Activated T-helper 1 cell treated with anti-CD3 and anti-CD28 coated beads, Interleukin-12 subunit alpha, Interleukin-12 subunit beta, Interleukin-2, Interleukin-4 antibody, amounts not matched to agents 30 ng/mL and 10 ng/mL and 1 ng/mL, durations not matched to agents 14 hours and 24 hours and 36 hours (primary cell): ENCODE measurements at regions not wholly inside any gene's neighbourhood (a gene's known extent, or its start where the extent isn't known, plus 50 kb on each side); places are given as distances from the start of the nearest gene placed in this dataset.
"Not testable (repeated sequence)": the region's sequence is repeated elsewhere in the genome, so short reads cannot be mapped to it uniquely, and the experiment has no call there.

Source experiments
- DNase-seq: peaks from one replicate; pipeline ENCODE4 v3.0.0; 2021; ENCODE audit warnings: low spot score
- H3K27ac Mint-ChIP-seq: one replicate; pipeline ENCODE4 v1.8.0; 2021; ENCODE audit warnings: mild to moderate bottlenecking, mixed read lengths
- H3K27me3 Mint-ChIP-seq: one replicate; pipeline ENCODE4 v1.8.0; 2022; ENCODE audit warnings: mild to moderate bottlenecking, moderate library complexity, mixed read lengths; ENCODE audit not compliant: insufficient read depth
- H3K36me3 Mint-ChIP-seq: one replicate; pipeline ENCODE4 v1.8.0; 2021; ENCODE audit warnings: low read depth, mixed read lengths
- H3K4me1 Mint-ChIP-seq: one replicate; pipeline ENCODE4 v1.8.0; 2021; ENCODE audit warnings: low read depth, mixed read lengths
- H3K4me3 Mint-ChIP-seq: one replicate; pipeline ENCODE4 v1.8.0; 2021; ENCODE audit warnings: mild to moderate bottlenecking, moderate library complexity, mixed read lengths
- H3K9me3 Mint-ChIP-seq: one replicate; pipeline ENCODE4 v1.8.0; 2021; ENCODE audit warnings: mixed read lengths
- intact Hi-C: fragments of 100-400 bp; cut with micrococcal nuclease; formaldehyde crosslinking; loops from one replicate; pipeline ENCODE4 v1.15.1; 2024

- intact Hi-C loops: no loop called here
- Mint-ChIP-seq H3K27ac (no peak overlapping the region), H3K4me3 (no peak overlapping the region), H3K36me3 (no peaks in the 10 kb centered on the region), H3K4me1 (no peaks in the 10 kb centered on the region), H3K27me3 (peaks cover 8% of the 10 kb centered on the region), H3K9me3 (no peaks in the 10 kb centered on the region)
- DNase-seq: no peak
Observed at GRCh38 chr12:46959502-46959901, 119.9 kb upstream of the PCED1B start.

- H3K27me3 Mint-ChIP-seq: peaks cover 6% of the 10 kb centered on the region
- intact Hi-C loops: no loop called here
- no peak overlapping the region for H3K4me3 Mint-ChIP-seq
- H3K4me1 Mint-ChIP-seq: no peaks in the 10 kb centered on the region
- no peaks in the 10 kb centered on the region for H3K36me3 Mint-ChIP-seq
- no peak overlapping the region for H3K27ac Mint-ChIP-seq
- no peak for DNase-seq
- no peaks in the 10 kb centered on the region for H3K9me3 Mint-ChIP-seq
Observed at GRCh38 chr12:46960681-46961080, 118.7 kb upstream of the PCED1B start.

GRCh38 chr12:46963191-46963590, 116.2 kb upstream of the PCED1B start:
- no peak for DNase-seq
- Mint-ChIP-seq H3K27me3 (peaks cover 6% of the 10 kb centered on the region), H3K27ac (no peak overlapping the region), H3K9me3 (no peaks in the 10 kb centered on the region), H3K36me3 (no peaks in the 10 kb centered on the region), H3K4me1 (no peaks in the 10 kb centered on the region), H3K4me3 (no peak overlapping the region)
- intact Hi-C loops: no loop called here

- intact Hi-C loops: no loop called here
- DNase-seq: no peak
- H3K4me3 Mint-ChIP-seq: no peak overlapping the region
- H3K4me1 Mint-ChIP-seq: no peaks in the 10 kb centered on the region
- H3K9me3 Mint-ChIP-seq: no peaks in the 10 kb centered on the region
- peaks cover 6% of the 10 kb centered on the region for H3K27me3 Mint-ChIP-seq
- no peaks in the 10 kb centered on the region for H3K36me3 Mint-ChIP-seq
- H3K27ac Mint-ChIP-seq: no peak overlapping the region
Observed at GRCh38 chr12:46963977-46964971, 115.1 kb upstream of the PCED1B start.

- Mint-ChIP-seq H3K27me3 (peaks cover 6% of the 10 kb centered on the region), H3K4me1 (no peaks in the 10 kb centered on the region), H3K9me3 (no peaks in the 10 kb centered on the region), H3K36me3 (no peaks in the 10 kb centered on the region), H3K27ac (no peak overlapping the region), H3K4me3 (no peak overlapping the region)
- no peak for DNase-seq
- intact Hi-C loops: no loop called here
Observed at GRCh38 chr12:46965137-46965536, 114.3 kb upstream of the PCED1B start.

- Mint-ChIP-seq H3K27me3 (peaks cover 6% of the 10 kb centered on the region), H3K27ac (no peak overlapping the region), H3K4me3 (no peak overlapping the region), H3K4me1 (no peaks in the 10 kb centered on the region), H3K9me3 (no peaks in the 10 kb centered on the region), H3K36me3 (no peaks in the 10 kb centered on the region)
- no peak for DNase-seq
- intact Hi-C loops: no loop called here
Observed at GRCh38 chr12:46965880-46966279, 113.5 kb upstream of the PCED1B start.

- Mint-ChIP-seq H3K4me3 (no peak overlapping the region), H3K27ac (no peak overlapping the region), H3K27me3 (peaks cover 6% of the 10 kb centered on the region), H3K9me3 (peaks cover 3% of the 10 kb centered on the region), H3K36me3 (no peaks in the 10 kb centered on the region), H3K4me1 (no peaks in the 10 kb centered on the region)
- intact Hi-C loops: no loop called here
- no peak for DNase-seq
Observed at GRCh38 chr12:46970636-46971035, 108.8 kb upstream of the PCED1B start.

GRCh38 chr12:46973937-46974336, 105.5 kb upstream of the PCED1B start:
- H3K4me3 Mint-ChIP-seq, H3K27me3 Mint-ChIP-seq, H3K4me1 Mint-ChIP-seq, H3K9me3 Mint-ChIP-seq, intact Hi-C loops, DNase-seq, H3K27ac Mint-ChIP-seq, H3K36me3 Mint-ChIP-seq: not testable (repeated sequence)

- H3K4me1 Mint-ChIP-seq: no peaks in the 10 kb centered on the region
- peaks cover 3% of the 10 kb centered on the region for H3K9me3 Mint-ChIP-seq
- H3K27ac Mint-ChIP-seq: no peak overlapping the region
- no peak for DNase-seq
- H3K27me3 Mint-ChIP-seq: peaks cover 6% of the 10 kb centered on the region
- H3K36me3 Mint-ChIP-seq: no peaks in the 10 kb centered on the region
- no peak overlapping the region for H3K4me3 Mint-ChIP-seq
- intact Hi-C loops: no loop called here
Observed at GRCh38 chr12:46977871-46978375, 101.5 kb upstream of the PCED1B start.

- Mint-ChIP-seq H3K27me3 (peaks cover 8% of the 10 kb centered on the region), H3K4me3 (no peak overlapping the region), H3K4me1 (no peaks in the 10 kb centered on the region), H3K27ac (no peak overlapping the region), H3K9me3 (no peaks in the 10 kb centered on the region), H3K36me3 (no peaks in the 10 kb centered on the region)
- intact Hi-C loops: loop anchor here (10.0 kb wide), 1 partner anchor 827 kb away; no protein-coding TSS in a partner anchor
- no peak for DNase-seq
Observed at GRCh38 chr12:46981622-46982021, 97.8 kb upstream of the PCED1B start.

GRCh38 chr12:46982629-46983392, 96.6 kb upstream of the PCED1B start:
- Mint-ChIP-seq H3K4me3 (no peak overlapping the region), H3K27me3 (peaks cover 8% of the 10 kb centered on the region), H3K4me1 (no peaks in the 10 kb centered on the region), H3K27ac (no peak overlapping the region), H3K9me3 (no peaks in the 10 kb centered on the region), H3K36me3 (no peaks in the 10 kb centered on the region)
- intact Hi-C loops: loop anchor here (10.0 kb wide), 1 partner anchor 828 kb away; no protein-coding TSS in a partner anchor
- no peak for DNase-seq

GRCh38 chr12:46983393-46983793, 96.0 kb upstream of the PCED1B start:
- Mint-ChIP-seq H3K4me1 (no peaks in the 10 kb centered on the region), H3K27me3 (peaks cover 8% of the 10 kb centered on the region)
- intact Hi-C loops: loop anchor here (10.0 kb wide), 1 partner anchor 829 kb away; no protein-coding TSS in a partner anchor

More at GRCh38 chr12:46983393-46983793, 96.0 kb upstream of the PCED1B start:
- H3K27ac Mint-ChIP-seq: no peak overlapping the region
- no peak for DNase-seq
- H3K9me3 Mint-ChIP-seq: no peaks in the 10 kb centered on the region
- no peak overlapping the region for H3K4me3 Mint-ChIP-seq
- no peaks in the 10 kb centered on the region for H3K36me3 Mint-ChIP-seq
